Prostate gland (tissue), 2 donors: ENCODE measurements at regions not wholly inside any gene's neighbourhood (a gene's known extent, or its start where the extent isn't known, plus 50 kb on each side); places are given as distances from the start of the nearest gene placed in this dataset.

ENCODE experiments used
- POLR2A ChIP-seq: fragments of 450-650 bp; IDR thresholded peaks from one replicate; pipeline ENCODE4 v1.6.1; 2016; ENCODE audit warnings: antibody characterized with exemption, mild to moderate bottlenecking
- POLR2AphosphoS5 ChIP-seq: sonication (generic); formaldehyde crosslinking; IDR thresholded peaks from one replicate; pipeline ENCODE4 v1.6.1; 2017; ENCODE audit warnings: antibody characterized with exemption
- TF ChIP-seq, protein P1 (sequence below), 4 experiments: fragments of 200-600 bp in 2 of 4; fragments of 450-650 bp in 2 of 4; sonication (generic) in 2 of 4; IDR thresholded peaks; 1 replicate in 3 of 4; 2 replicates in 1 of 4; pipeline ENCODE4 v1.5.1; 2016 to 2019; ENCODE audit warnings: antibody characterized with exemption in 4 of 4, mild to moderate bottlenecking in 2 of 4, moderate library complexity in 2 of 4

- TF ChIP-seq POLR2A (no peak), POLR2AphosphoS5 (no peak)
- TF ChIP-seq, protein P1, sequence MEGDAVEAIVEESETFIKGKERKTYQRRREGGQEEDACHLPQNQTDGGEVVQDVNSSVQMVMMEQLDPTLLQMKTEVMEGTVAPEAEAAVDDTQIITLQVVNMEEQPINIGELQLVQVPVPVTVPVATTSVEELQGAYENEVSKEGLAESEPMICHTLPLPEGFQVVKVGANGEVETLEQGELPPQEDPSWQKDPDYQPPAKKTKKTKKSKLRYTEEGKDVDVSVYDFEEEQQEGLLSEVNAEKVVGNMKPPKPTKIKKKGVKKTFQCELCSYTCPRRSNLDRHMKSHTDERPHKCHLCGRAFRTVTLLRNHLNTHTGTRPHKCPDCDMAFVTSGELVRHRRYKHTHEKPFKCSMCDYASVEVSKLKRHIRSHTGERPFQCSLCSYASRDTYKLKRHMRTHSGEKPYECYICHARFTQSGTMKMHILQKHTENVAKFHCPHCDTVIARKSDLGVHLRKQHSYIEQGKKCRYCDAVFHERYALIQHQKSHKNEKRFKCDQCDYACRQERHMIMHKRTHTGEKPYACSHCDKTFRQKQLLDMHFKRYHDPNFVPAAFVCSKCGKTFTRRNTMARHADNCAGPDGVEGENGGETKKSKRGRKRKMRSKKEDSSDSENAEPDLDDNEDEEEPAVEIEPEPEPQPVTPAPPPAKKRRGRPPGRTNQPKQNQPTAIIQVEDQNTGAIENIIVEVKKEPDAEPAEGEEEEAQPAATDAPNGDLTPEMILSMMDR (IDR thresholded peaks at IDR 0.05), result no peak
Observed at GRCh38 chr5:165881259-165881658, 2375.8 kb downstream of the MAT2B start.
